Hepatic stellate cell (primary cell): ENCODE measurements at regions not wholly inside any gene's neighbourhood (a gene's known extent, or its start where the extent isn't known, plus 50 kb on each side); places are given as distances from the start of the nearest gene placed in this dataset.

Experiments used
- DNase-seq: peaks from one replicate; pipeline ENCODE4 v3.0.0; 2011; ENCODE audit warnings: low spot score

DNA sequence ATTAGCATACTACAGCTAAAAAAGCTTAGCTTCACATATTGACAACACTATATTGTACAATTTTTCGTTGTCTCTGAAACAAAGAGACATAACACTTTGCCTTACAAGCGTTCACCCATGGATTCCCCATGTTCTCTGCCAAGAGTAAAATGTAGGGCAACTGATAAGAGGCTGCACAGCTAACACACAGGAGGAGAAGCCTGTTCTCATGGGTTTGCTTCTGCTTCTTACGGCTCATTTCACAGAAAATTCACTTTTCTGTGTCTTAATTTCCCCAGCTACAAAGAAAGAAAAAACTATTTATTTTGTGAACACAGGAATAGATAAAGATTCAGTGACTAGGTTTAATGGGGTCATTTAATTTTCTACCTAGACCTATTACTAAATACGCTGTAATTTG is 182.8 kb upstream of the DLGAP1 start:
- no peak for DNase-seq

- DNase-seq = no peak
Measured at GRCh38 chr18:4636967-4637366, 181.9 kb upstream of the DLGAP1 start.

- DNase-seq = no peak
Measured at GRCh38 chr18:4631239-4631638, 176.1 kb upstream of the DLGAP1 start.

GRCh38 chr18:4605212-4605611 is 150.1 kb upstream of the DLGAP1 start:
- DNase-seq = no peak

DNA sequence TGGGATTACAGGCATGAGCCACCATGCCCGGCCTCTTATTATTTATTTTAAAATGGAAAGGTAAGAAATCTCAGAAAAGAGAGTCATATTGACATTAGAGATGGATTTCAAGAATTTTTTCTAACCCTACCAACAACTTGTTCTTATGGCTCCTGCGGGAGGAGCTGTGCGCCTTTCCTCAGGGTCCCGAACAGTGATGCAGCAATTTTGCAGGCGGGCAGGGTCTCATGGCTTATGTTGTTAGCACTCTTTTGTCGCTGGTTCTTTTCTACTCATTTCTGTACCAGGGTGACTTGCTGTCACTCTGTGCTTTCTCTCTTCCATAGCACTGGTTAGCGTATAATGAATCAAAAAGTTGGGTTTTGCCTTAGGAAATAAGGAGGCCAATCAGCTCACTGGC is 148.8 kb upstream of the DLGAP1 start:
- no peak for DNase-seq

GRCh38 chr18:4599312-4599711 is 144.2 kb upstream of the DLGAP1 start:
- no peak for DNase-seq

GRCh38 chr18:4597301-4597700 is 142.2 kb upstream of the DLGAP1 start:
- DNase-seq = no peak

- no peak for DNase-seq
Measured at GRCh38 chr18:4593895-4594294, 138.8 kb upstream of the DLGAP1 start.

DNA sequence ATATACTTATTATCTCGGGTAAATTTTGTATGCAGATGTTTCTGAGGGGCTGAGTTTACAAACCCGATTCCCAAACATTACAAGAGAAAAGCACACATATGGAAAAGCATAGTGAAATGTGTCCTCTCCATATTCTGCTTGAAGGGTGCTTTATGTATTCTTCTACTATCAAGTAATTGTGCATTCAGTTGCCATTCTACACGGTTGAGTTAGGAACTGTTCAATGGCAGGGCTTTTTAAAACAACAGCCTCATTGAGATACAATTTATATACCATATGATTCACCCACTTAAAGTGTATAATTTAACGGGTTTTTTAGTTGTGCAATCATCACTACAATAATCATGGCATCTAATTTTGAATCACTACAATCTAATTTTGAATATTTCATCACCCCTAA is 138.4 kb upstream of the DLGAP1 start:
- DNase-seq = no peak

DNA sequence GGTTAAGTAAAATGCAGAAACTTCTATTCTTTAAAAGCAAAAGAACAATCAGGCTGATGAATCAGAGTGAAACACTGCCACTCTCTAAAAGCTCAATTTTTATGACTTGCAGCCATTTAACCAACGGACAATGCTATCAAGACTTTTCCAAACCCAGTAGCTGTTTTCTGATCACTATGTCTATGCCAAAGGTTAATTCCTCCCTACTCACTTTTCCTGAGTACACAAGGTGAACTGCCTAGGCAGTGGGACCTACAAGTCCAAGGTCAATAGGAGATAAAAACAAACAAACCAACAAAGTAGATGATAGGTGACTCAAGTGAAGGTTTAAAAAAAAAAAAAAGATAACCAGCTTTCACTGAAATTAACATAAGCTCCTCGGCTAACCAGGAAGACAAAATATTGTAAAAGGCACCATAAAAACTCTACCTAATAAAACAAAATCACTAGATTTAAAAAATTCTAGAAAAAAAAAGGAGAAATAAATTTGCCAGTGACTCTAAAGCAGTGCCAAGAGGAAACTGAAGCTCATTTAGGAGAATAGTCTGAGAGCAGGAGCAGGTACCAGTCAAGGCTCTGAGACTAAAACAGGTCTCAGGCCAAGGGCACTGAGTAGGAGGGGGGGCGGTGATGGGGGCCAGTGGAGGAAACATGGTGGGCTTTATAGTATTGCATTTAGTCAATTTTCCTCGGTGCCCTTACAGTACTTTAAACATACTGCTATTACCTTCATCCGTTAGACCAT is 134.1 kb upstream of the DLGAP1 start:
- DNase-seq = no peak

- DNase-seq = no peak
Measured at GRCh38 chr18:4587204-4587603, 132.1 kb upstream of the DLGAP1 start.

GRCh38 chr18:4586731-4587130 is 131.6 kb upstream of the DLGAP1 start:
- DNase-seq = no peak

GRCh38 chr18:4582431-4583335 is 127.6 kb upstream of the DLGAP1 start:
- DNase-seq = no peak

- no peak for DNase-seq
Measured at GRCh38 chr18:4581966-4582365, 126.9 kb upstream of the DLGAP1 start.

DNA sequence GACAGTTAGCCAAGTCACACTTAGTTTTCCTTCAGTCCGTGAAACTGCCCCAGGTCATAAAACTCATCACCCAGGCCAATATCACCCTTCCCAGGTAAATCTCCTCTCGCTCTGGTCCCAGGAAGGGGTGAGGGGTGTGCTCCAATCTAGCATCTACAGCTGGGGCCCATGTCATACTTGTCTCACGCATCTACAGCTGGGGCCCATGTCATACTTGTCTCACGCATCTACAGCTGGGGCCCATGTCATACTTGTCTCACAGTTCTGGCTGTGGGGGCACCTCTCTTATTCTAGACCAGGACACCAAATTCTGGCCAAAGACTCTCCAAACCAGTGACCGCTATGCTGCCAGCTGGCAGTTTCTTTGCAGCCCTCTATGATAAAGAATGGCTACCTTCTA is 123.3 kb upstream of the DLGAP1 start:
- DNase-seq = no peak

DNA sequence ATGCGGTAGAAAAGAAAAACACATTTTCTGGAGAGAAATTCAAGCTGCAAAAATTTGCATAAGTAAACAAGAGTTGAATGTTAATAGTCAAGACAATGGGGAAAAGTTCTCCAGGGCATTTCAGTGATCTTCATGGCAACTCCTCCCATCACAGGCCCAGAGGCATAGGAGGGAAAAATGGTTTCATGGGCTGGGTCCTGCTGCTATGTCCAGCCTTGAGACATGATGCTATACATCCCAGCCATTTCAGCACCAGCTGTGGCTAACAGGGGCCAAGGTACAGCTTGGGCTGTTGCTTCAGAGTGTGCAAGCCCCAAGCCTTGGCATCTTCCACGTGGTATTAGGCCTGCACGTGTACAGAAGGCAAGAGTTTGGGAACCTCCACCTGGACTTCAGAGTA is 118.6 kb upstream of the DLGAP1 start:
- DNase-seq = no peak

DNA sequence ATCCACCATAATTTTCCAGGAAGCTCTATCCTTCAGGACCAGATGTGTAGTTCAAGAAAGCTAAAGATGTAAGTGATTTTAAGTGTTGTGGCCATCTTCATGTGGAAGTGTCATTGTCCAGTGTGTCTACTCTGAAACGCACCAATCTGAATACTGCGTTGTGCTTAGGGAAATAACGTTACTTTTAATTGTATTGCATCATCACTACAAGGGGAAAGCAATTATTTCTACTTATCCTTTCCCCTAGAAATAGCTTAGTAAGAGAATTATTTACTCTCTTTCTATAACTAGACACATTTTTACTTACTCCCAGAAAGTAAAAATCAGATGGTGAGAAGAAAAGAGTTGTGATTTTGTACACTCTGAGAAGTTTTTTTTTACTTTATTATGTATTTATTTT is 102.4 kb upstream of the DLGAP1 start:
- no peak for DNase-seq

DNA sequence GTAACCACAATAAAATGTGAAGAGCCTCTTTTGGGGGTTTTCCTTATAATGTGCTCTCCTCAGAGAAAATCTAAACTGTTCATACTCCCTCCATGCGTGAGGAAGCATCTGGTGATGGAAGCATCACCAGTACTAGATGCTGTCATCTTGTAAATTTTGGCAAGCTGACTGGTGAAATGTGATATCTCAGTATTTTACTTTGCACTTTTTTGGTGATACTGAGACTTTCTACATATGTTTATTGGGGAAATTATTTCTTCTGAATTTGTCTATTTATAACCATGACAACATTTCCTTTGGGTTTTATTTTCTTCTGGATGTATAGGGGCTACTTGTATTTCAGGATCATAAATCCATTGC is 95.9 kb upstream of the DLGAP1 start:
- DNase-seq = no peak

DNA sequence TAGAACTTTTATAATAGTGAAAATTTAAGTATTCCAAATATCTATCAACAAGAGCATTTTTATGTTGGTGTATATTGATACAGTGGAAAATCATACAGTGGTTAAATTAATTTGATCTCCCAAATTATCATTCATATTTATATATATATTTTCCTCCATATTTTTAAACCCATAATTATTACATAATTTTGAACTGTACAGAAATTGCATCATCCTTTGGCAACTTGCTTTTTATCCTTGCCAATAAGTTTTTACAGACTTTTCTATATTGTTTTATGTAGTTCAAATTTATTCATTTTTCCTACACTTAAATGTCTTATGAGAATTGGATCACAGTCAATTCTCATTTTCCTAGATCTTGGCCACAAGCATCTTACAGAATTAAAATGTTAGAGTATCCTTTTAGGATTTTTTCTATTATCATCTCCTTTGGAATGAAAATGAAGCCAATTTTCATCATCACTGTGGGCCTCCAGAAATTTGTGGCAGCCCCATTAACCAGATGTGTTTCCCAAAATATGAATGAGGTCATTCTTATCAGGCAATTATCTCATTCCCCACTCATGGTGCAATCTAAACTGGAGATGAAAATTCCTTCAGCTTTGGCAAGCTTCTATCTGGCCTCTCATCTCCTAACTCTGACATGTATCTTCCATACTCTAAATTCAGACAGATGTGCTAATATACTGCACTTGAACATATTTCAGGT is 94.2 kb upstream of the DLGAP1 start:
- DNase-seq = no peak

DNA sequence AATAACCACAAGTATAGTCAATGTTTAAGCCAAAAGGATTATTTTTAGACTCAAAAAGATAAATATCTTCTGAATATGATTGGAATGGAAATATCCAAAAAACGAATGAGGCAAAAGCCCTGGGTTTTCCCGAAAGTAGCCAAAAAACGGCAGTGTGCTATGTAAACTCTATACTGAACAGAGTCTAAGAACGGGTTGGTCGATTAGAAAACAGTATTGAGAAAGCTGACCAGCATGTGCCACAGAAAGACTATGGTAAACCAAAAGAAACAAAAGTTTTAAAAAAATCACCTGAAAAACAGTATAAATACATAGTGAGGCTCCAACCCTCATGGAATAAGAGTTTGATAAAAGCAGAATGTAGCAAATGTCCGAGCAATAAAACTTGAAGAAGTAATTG is 92.0 kb upstream of the DLGAP1 start:
- DNase-seq = no peak

DNA sequence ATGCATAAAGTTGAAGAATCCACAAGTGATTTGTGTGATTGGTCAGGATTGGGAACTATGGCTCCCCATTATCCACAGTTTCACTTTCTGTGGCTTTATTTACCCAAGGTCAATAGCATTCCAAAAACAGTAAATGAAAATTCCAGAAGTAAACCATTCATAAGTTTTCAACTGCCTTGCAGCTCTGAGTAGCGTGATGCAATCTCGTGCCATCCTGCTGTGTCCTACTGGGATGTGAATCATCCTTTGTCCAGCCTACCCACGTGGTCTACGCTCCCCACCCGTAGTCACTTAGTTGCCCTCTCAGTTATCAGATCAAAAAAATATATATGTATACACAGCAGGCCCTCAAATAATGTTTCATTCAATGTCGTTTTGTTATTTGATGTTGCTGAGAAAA is 89.0 kb upstream of the DLGAP1 start:
- no peak for DNase-seq

DNA sequence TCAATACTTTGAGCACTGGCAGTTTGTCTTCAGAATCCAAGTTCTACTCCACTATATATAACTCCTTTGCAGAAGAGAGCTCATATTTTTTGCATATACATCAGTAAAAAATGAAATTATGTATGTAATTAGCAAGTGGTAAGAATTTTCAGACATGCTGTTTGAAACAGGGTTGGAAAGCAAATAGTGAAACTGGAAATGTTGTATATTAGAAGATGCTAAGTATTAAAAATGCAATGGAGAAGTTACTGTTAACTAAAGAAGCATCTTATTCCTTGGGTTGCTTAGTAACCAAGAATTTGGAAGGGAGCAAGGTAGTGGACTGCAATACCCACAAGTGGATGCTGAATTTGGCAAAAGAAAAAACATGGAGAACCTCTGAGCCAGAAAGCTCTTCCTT is 88.6 kb upstream of the DLGAP1 start:
- DNase-seq = no peak

DNA sequence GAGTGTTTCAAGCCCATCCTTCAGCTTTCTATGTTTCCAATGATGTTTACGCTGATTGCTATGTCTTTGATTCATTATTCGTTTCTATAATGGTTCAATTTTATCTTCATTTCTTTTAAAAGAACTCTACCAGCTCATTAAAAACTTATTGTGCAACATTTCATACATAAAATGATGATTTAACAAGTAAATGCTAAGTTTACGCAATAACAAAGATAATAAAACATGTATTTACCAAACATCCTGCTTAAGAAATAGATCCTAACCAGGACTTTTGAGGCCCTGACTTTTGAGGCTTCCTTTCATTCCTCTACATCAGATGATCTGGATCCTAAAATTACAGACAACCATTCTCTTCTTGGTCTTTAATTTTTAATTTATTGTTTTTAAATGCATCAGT is 86.5 kb upstream of the DLGAP1 start:
- no peak for DNase-seq
